ENCODE measurements at regions not wholly inside any gene's neighbourhood (a gene's known extent, or its start where the extent isn't known, plus 50 kb on each side); places are given as distances from the start of the nearest gene placed in this dataset.

- DNase-seq (no peak), ATAC-seq (no peak)
- no peaks in the 10 kb centered on the region for H3K36me3 ChIP-seq
- TF ChIP-seq CTCF (IDR thresholded peaks at IDR 0.05) = no peak
- peaks cover 0 to 4% (median 0%) of the 10 kb centered on the region in 9 donors for H3K4me1 ChIP-seq
- H3K27me3 ChIP-seq = no peaks in the 10 kb centered on the region
- 57 to 70% methylated on average over 2 of the region's 2 CpGs for WGBS, 2 donors
- H3K27ac ChIP-seq = no peak overlapping the region
- no peaks in the 10 kb centered on the region for H3K9me3 ChIP-seq
- H3K4me3 ChIP-seq = no peak overlapping the region
- intact Hi-C loops (cut with DNase I) = no loop called here
Observed at GRCh38 chr4:124505211-124505610, 207.3 kb downstream of the ANKRD50 start.

- TF ChIP-seq CTCF (IDR thresholded peaks at IDR 0.05) = no peak
- ATAC-seq (no peak), DNase-seq (no peak)
- no peaks in the 10 kb centered on the region for H3K27me3 ChIP-seq
- no peak overlapping the region for H3K4me3 ChIP-seq
- no peak overlapping the region for H3K27ac ChIP-seq
- intact Hi-C loops (cut with DNase I) = no loop called here
- peaks cover 0 to 4% (median 0%) of the 10 kb centered on the region in 9 donors for H3K4me1 ChIP-seq
- H3K9me3 ChIP-seq = no peaks in the 10 kb centered on the region
- WGBS, 2 donors = 93 to 97% methylated on average over 2 of the region's 2 CpGs
- no peaks in the 10 kb centered on the region for H3K36me3 ChIP-seq
Observed at GRCh38 chr4:124509151-124509550, 203.4 kb downstream of the ANKRD50 start.

- Histone ChIP-seq H3K9me3 (no peaks in the 10 kb centered on the region), H3K4me3 (no peak overlapping the region), H3K36me3 (no peaks in the 10 kb centered on the region), H3K4me1 (no peaks in the 10 kb centered on the region), H3K27ac (no peak overlapping the region), H3K27me3 (no peaks in the 10 kb centered on the region)
- WGBS, 2 donors = 90 to 91% methylated on average over 2 of the region's 2 CpGs
- ATAC-seq (no peak), DNase-seq (no peak)
- intact Hi-C loops (cut with DNase I) = no loop called here
- TF ChIP-seq CTCF (IDR thresholded peaks at IDR 0.05) = no peak
Observed at GRCh38 chr4:124514588-124514987, 197.9 kb downstream of the ANKRD50 start.

DNA sequence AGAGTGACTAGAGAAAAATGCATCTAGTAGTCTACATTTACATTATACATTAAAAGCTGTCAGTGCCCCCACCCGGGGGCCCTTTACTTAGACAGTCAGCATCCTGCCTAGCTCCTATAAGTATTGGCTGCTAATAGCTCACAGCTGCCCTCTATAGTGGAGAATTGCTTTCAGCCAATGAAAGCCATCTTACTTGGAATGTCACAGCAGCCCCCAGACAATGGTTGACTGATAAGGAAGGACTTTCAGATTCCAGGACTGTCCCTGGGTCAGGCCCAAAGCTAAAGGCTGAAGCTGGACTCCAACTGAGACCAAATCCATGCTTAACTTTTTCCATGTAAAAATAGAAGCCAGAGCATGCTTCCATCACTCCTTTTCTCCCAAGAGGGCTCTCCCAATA lies 196.9 kb downstream of the ANKRD50 start:
- DNase-seq = no peak
- WGBS, 2 donors = 69 to 75% methylated on average over 1 of the region's 1 CpG
- intact Hi-C loops (cut with DNase I) = no loop called here
- ATAC-seq = no peak
- TF ChIP-seq CTCF (IDR thresholded peaks at IDR 0.05) = no peak
- H3K27ac ChIP-seq = no peak overlapping the region
- H3K36me3 ChIP-seq = no peaks in the 10 kb centered on the region
- no peaks in the 10 kb centered on the region for H3K4me1 ChIP-seq
- no peaks in the 10 kb centered on the region for H3K9me3 ChIP-seq
- no peaks in the 10 kb centered on the region for H3K27me3 ChIP-seq
- no peak overlapping the region for H3K4me3 ChIP-seq

GRCh38 chr4:124519196-124519595 lies 193.3 kb downstream of the ANKRD50 start:
- H3K36me3 ChIP-seq = no peaks in the 10 kb centered on the region
- H3K9me3 ChIP-seq = no peaks in the 10 kb centered on the region
- no peaks in the 10 kb centered on the region for H3K4me1 ChIP-seq
- no peak overlapping the region for H3K4me3 ChIP-seq
- ATAC-seq (no peak), DNase-seq (no peak)
- no peak overlapping the region for H3K27ac ChIP-seq
- intact Hi-C loops (cut with DNase I) = no loop called here
- H3K27me3 ChIP-seq = no peaks in the 10 kb centered on the region
- TF ChIP-seq CTCF (IDR thresholded peaks at IDR 0.05) = no peak
- WGBS, 2 donors = 94 to 95% methylated on average over 1 of the region's 1 CpG
